SK-N-SH treated with all-trans-retinoic acid at 6 μM for 48 hours (cell line): ENCODE measurements at regions not wholly inside any gene's neighbourhood (a gene's known extent, or its start where the extent isn't known, plus 50 kb on each side); places are given as distances from the start of the nearest gene placed in this dataset.

ENCODE experiments used
- ATAC-seq: fragments of 200-7000 bp; cut with Tn5 transposase; 3 replicates; pipeline ENCODE4 v1.9.1; 2020; ENCODE audit warnings: mild to moderate bottlenecking, moderate library complexity
- BACH2 ChIP-seq: fragments of 250-450 bp; sonication (Bioruptor Pico); IDR thresholded peaks from 2 replicates; pipeline ENCODE4 v1.9.0; 2021; ENCODE audit warnings: mild to moderate bottlenecking, borderline replicate concordance
- ESRRG ChIP-seq: fragments of 250-450 bp; sonication (Bioruptor Pico); IDR thresholded peaks from 2 replicates; pipeline ENCODE4 v1.6.1; 2021; ENCODE audit warnings: mild to moderate bottlenecking
- ISL1 ChIP-seq: fragments of 250-450 bp; sonication (Bioruptor Pico); IDR thresholded peaks from 2 replicates; pipeline ENCODE4 v2.1.2; 2022; ENCODE audit warnings: mild to moderate bottlenecking, moderate library complexity
- OSR1 ChIP-seq: fragments of 250-450 bp; sonication (Bioruptor Pico); IDR thresholded peaks from 2 replicates; pipeline ENCODE4 v1.8.0; 2022; ENCODE audit warnings: moderate library complexity, mild to moderate bottlenecking, inconsistent platforms
- PPARA ChIP-seq: fragments of 250-450 bp; sonication (Bioruptor Pico); IDR thresholded peaks from 2 replicates; pipeline ENCODE4 v1.5.0; 2020; ENCODE audit warnings: mild to moderate bottlenecking, borderline replicate concordance
- RARB ChIP-seq: fragments of 250-450 bp; sonication (Bioruptor Pico); IDR thresholded peaks from 2 replicates; pipeline ENCODE4 v1.8.0; 2021; ENCODE audit warnings: mild to moderate bottlenecking, moderate library complexity
- SNAI2 ChIP-seq: fragments of 250-450 bp; sonication (Bioruptor Pico); IDR thresholded peaks from 2 replicates; pipeline ENCODE4 v1.5.0; 2020; ENCODE audit warnings: mild to moderate bottlenecking, moderate library complexity
- TCF4 ChIP-seq: fragments of 250-450 bp; sonication (Bioruptor Pico); IDR thresholded peaks from 2 replicates; pipeline ENCODE4 v1.8.0; 2021; ENCODE audit warnings: mild to moderate bottlenecking, moderate library complexity, borderline replicate concordance
- TOX ChIP-seq: fragments of 250-450 bp; sonication (Bioruptor Pico); IDR thresholded peaks from 2 replicates; pipeline ENCODE4 v1.8.0; 2021; ENCODE audit warnings: mild to moderate bottlenecking, moderate library complexity, borderline replicate concordance
- ZC3H10 ChIP-seq: fragments of 250-450 bp; sonication (Bioruptor Pico); IDR thresholded peaks from 2 replicates; pipeline ENCODE4 v1.5.1; 2021; ENCODE audit warnings: mild to moderate bottlenecking, moderate library complexity
- ZNF565 ChIP-seq: fragments of 450-650 bp; formaldehyde crosslinking; conservative IDR thresholded peaks from 2 replicates; pipeline ENCODE4 v1.5.0; 2020; ENCODE audit warnings: low read depth, mild to moderate bottlenecking, moderate library complexity
- TF ChIP-seq, protein P1 (sequence below): fragments of 250-450 bp; sonication (Bioruptor Pico); IDR thresholded peaks from 2 replicates; pipeline ENCODE4 v1.5.0; 2020; ENCODE audit warnings: mild to moderate bottlenecking, moderate library complexity
- TF ChIP-seq, protein P2 (sequence below): fragments of 250-450 bp; sonication (Bioruptor Pico); IDR thresholded peaks from 2 replicates; pipeline ENCODE4 v1.8.0; 2021; ENCODE audit warnings: low read depth, mild to moderate bottlenecking, moderate library complexity, borderline replicate concordance
- TF ChIP-seq, protein P3 (sequence below): fragments of 250-450 bp; sonication (Bioruptor Pico); IDR thresholded peaks from 2 replicates; pipeline ENCODE4 v1.5.1; 2021; ENCODE audit warnings: mild to moderate bottlenecking, moderate library complexity
- TF ChIP-seq, protein P4 (sequence below): fragments of 250-450 bp; sonication (Bioruptor Pico); IDR thresholded peaks from 2 replicates; pipeline ENCODE4 v1.8.0; 2020; ENCODE audit warnings: mild to moderate bottlenecking, moderate library complexity, borderline replicate concordance
- TF ChIP-seq, protein P5 (sequence below): fragments of 250-450 bp; sonication (Bioruptor Pico); IDR thresholded peaks from 2 replicates; pipeline ENCODE4 v1.5.1; 2020; ENCODE audit warnings: low read depth, mild to moderate bottlenecking, moderate library complexity

DNA sequence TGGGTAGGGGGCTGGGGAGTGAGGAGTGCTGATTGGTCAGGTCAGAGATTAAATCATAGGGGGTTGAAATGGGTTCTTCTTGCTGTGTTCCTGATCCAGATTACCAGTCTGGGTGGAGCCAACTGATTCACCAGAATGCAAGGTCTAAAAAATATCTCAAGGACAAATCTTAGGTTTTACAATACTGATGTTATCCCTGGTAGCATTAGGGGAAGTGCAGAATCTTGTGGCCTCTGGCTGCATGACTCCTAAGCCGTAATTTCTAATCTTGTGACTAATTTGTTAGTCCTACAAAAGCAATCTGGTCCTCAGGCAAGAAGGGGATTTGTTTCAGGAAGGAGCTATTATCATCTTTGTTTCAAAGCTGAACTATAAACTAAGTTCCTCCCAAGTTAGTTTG lies 289.2 kb upstream of the KYNU start (continued):
- TF ChIP-seq, protein P1, sequence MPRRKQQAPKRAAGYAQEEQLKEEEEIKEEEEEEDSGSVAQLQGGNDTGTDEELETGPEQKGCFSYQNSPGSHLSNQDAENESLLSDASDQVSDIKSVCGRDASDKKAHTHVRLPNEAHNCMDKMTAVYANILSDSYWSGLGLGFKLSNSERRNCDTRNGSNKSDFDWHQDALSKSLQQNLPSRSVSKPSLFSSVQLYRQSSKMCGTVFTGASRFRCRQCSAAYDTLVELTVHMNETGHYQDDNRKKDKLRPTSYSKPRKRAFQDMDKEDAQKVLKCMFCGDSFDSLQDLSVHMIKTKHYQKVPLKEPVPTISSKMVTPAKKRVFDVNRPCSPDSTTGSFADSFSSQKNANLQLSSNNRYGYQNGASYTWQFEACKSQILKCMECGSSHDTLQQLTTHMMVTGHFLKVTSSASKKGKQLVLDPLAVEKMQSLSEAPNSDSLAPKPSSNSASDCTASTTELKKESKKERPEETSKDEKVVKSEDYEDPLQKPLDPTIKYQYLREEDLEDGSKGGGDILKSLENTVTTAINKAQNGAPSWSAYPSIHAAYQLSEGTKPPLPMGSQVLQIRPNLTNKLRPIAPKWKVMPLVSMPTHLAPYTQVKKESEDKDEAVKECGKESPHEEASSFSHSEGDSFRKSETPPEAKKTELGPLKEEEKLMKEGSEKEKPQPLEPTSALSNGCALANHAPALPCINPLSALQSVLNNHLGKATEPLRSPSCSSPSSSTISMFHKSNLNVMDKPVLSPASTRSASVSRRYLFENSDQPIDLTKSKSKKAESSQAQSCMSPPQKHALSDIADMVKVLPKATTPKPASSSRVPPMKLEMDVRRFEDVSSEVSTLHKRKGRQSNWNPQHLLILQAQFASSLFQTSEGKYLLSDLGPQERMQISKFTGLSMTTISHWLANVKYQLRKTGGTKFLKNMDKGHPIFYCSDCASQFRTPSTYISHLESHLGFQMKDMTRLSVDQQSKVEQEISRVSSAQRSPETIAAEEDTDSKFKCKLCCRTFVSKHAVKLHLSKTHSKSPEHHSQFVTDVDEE: no peak
- TF ChIP-seq PPARA (CRISPR knock-in tag) (no peak), TOX (no peak), ZNF565 (CRISPR knock-in tag) (no peak), BACH2 (no peak)

DNA sequence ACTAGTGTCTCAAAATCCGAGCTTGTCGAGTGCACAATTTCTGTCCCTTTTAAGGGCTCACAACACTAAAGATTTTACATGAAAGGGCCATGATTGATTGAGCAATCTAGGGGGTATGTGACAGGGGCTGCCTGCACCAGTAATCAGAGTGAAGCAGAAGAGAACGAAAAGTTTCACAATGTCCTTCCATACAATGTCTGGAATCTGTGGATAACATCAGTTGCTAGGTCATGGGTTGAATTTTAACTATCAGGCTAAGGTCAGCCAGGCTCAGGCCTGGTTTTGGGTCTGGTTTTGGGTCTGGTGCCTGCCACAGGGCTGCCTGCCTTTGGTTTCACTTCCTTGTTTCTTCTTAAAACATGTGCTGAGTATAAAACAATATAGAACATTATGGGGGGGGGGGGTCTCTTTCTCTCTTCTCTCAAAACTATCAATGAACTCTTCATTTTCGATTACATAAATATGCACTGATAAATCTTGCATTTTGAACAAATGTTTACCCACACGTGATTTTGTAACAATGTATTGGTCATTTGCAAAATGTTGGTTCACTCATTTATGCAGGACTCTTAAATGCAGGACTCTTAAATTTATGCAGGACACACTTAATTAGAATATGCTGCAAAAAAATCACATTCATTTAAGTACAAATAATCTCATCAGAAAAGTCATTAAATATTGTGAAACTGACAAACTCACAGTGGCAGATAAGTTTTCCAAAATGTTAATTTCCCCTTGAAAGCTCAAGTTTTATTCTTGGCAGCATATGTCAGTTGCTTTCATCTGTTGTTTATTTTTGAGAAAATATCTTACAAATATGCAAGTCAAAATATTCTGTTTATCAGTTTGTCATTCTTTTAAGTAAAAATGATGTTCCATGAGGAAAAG lies 290.5 kb upstream of the KYNU start:
- no peak for ATAC-seq
- TF ChIP-seq, protein P1: no peak
- TF ChIP-seq BACH2: no peak
- no peak for TF ChIP-seq RARB
- no peak for TF ChIP-seq ZC3H10
- no peak for TF ChIP-seq TCF4 (CRISPR knock-in tag)
- no peak for TF ChIP-seq ISL1
- TF ChIP-seq, protein P2, sequence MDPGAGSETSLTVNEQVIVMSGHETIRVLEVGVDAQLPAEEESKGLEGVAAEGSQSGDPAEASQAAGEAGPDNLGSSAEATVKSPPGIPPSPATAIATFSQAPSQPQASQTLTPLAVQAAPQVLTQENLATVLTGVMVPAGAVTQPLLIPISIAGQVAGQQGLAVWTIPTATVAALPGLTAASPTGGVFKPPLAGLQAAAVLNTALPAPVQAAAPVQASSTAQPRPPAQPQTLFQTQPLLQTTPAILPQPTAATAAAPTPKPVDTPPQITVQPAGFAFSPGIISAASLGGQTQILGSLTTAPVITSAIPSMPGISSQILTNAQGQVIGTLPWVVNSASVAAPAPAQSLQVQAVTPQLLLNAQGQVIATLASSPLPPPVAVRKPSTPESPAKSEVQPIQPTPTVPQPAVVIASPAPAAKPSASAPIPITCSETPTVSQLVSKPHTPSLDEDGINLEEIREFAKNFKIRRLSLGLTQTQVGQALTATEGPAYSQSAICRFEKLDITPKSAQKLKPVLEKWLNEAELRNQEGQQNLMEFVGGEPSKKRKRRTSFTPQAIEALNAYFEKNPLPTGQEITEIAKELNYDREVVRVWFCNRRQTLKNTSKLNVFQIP (CRISPR knock-in tag): no peak
- TF ChIP-seq, protein P3, sequence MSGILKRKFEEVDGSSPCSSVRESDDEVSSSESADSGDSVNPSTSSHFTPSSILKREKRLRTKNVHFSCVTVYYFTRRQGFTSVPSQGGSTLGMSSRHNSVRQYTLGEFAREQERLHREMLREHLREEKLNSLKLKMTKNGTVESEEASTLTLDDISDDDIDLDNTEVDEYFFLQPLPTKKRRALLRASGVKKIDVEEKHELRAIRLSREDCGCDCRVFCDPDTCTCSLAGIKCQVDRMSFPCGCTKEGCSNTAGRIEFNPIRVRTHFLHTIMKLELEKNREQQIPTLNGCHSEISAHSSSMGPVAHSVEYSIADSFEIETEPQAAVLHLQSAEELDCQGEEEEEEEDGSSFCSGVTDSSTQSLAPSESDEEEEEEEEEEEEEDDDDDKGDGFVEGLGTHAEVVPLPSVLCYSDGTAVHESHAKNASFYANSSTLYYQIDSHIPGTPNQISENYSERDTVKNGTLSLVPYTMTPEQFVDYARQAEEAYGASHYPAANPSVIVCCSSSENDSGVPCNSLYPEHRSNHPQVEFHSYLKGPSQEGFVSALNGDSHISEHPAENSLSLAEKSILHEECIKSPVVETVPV: no peak
- TF ChIP-seq, protein P4, sequence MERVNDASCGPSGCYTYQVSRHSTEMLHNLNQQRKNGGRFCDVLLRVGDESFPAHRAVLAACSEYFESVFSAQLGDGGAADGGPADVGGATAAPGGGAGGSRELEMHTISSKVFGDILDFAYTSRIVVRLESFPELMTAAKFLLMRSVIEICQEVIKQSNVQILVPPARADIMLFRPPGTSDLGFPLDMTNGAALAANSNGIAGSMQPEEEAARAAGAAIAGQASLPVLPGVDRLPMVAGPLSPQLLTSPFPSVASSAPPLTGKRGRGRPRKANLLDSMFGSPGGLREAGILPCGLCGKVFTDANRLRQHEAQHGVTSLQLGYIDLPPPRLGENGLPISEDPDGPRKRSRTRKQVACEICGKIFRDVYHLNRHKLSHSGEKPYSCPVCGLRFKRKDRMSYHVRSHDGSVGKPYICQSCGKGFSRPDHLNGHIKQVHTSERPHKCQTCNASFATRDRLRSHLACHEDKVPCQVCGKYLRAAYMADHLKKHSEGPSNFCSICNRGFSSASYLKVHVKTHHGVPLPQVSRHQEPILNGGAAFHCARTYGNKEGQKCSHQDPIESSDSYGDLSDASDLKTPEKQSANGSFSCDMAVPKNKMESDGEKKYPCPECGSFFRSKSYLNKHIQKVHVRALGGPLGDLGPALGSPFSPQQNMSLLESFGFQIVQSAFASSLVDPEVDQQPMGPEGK (CRISPR knock-in tag): no peak

DNA sequence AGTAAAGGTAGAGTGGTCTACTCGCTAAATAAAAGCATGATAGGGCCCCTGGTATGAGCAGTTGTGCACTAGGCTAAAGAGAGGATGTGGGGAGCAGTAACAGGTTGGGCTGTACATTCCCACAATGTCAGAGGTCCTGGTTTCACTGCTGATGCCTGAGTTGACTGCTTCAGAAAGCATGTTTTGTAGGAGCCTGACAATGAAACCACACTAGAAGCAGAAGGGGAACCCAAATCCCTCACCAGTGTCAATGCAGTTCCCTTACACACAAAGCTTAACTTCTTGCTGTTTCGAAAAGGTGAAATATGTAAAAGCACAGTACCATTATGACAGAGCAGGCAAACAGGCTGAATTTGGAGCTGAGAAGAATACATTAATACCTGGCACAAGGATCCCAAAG lies 291.7 kb upstream of the KYNU start:
- ATAC-seq: no peak
- TF ChIP-seq, protein P4 (CRISPR knock-in tag): no peak
- TF ChIP-seq, protein P2 (CRISPR knock-in tag): no peak
- no peak for TF ChIP-seq ESRRG
- TF ChIP-seq, protein P1: no peak
- no peak for TF ChIP-seq TCF4 (CRISPR knock-in tag)
- no peak for TF ChIP-seq SNAI2 (CRISPR knock-in tag)
- TF ChIP-seq, protein P5, sequence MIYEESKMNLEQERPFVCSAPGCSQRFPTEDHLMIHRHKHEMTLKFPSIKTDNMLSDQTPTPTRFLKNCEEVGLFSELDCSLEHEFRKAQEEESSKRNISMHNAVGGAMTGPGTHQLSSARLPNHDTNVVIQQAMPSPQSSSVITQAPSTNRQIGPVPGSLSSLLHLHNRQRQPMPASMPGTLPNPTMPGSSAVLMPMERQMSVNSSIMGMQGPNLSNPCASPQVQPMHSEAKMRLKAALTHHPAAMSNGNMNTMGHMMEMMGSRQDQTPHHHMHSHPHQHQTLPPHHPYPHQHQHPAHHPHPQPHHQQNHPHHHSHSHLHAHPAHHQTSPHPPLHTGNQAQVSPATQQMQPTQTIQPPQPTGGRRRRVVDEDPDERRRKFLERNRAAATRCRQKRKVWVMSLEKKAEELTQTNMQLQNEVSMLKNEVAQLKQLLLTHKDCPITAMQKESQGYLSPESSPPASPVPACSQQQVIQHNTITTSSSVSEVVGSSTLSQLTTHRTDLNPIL (CRISPR knock-in tag): no peak
- TF ChIP-seq OSR1: no peak
- TF ChIP-seq ZNF565 (CRISPR knock-in tag): no peak
- no peak for TF ChIP-seq TOX
